GM21576 (cell line): ENCODE measurements at regions not wholly inside any gene's neighbourhood (a gene's known extent, or its start where the extent isn't known, plus 50 kb on each side); places are given as distances from the start of the nearest gene placed in this dataset.
"Not testable (repeated sequence)": the region's sequence is repeated elsewhere in the genome, so short reads cannot be mapped to it uniquely, and the experiment has no call there.

ENCODE experiments used
- ATAC-seq: cut with Tn5 transposase; IDR thresholded peaks from one replicate; pipeline ENCODE4 v1.9.1; 2021; ENCODE audit warnings: mild to moderate bottlenecking, moderate library complexity; ENCODE audit not compliant: unreplicated experiment

DNA sequence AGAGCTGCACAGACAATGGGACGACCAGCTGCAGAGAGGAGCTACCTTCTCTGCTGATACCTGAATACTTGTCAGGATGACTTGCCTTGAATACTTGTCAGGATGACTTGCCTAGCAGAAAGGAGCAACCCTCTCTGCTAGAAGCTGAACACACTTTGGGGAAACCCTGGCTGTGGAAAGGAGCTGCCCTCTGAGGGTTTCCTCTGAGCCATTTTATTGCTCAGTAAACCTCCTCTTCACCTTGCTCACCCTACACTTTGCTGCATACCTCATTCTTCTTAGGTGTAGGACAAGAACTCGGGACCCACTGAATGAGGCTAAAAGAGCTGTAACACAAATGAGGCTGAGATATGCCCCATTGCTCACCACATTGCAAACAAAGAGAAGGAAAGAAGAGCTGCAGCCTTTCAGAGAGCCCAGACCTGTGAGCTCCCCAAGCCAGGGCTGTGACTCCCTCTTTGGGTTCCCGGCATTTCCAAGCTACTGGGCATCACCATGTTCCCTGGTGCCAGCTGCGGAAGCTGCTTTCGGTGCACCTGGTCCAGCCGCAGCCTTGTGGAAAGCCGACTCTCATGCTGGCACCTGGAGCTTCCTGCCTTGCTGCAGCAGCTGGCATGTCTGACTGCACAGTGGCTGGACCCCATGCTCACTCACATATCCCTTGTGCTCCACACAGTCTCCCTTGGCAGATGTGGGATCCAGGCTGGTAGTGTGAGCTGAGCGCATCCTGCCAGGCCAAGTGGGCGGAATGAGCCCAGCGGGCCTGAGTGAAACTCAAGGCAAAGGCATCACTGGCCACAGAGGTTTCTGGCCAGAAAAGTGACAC lies 106.7 kb upstream of the AHI1 start:
- ATAC-seq = no peak

DNA sequence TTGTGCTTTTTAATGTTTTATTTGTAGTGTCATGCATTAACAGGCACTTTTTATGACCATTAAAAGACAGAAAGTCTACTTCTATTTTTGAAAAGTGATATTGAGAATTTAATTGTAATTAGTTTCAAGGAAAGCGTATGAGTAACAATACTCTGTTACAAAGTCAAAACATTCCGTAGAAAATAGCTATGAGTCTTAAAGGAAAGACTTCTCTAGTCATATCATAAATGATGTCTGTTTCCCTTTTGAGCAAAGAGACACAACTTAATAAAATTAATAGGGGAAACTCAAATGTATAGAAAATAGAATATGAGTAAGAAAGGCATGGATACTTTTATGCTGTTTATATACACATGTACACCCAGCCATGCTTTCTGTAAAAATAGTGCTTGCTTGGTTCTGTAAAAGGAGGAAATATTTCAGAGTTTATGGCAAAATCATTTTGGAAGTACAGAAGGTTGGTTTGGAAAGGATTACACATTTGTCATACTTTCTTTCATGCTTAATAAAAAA lies 107.8 kb upstream of the AHI1 start:
- ATAC-seq = no peak

DNA sequence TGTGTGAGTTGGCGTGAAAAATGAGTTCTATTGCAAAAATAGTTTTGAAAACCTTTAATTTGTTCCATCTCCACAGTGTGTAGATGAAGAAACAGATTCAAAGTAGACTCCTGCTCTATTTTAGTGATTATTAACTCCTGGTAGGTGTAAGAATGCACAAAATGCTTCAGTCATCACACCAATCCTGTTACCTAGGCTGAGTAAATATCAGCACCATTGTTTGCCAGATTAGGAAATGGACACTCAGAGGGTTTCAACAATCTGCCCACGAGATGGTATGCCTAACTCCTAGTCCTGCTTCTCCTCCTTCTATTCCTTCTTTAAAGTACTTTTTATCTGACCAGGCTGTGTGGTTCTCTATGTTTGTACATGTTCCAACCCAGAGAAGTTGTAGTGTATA lies 108.9 kb upstream of the AHI1 start:
- ATAC-seq = no peak

DNA sequence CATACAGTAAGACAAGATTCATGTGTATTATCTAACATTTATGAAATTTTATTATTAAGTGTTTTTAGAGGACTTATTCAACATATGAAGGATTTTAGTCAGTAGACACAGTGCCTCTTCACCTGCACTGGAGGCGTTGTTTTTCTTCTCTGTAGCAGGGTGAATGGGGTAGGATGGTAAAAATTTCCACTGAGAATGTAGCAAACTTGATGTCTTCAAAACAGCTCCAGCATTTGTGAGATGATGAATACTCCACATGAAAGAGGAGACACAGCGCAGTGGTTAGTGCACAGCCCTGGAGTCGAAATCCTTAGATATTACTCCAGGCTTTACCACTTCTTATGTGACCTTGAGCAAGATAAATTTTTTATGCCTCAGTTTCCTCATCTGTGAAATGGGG lies 110.5 kb upstream of the AHI1 start:
- no peak for ATAC-seq

DNA sequence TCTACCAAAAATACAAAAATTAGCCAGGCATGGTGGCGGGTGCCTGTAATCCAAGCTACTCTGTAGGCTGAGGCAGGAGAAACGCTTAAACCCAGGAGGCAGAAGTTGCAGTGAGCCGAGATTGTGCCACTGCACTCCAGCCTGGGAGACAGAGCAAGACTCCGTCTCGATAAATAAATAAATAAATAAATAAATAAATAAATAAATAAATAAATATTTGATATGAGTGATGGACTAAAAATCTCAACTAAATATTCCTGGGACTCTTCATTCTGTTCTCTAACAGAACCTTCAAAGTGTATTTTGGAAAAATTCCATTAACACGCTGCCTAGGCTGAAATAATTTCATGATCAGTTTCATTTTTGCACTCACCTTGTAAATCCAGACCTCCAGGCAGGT lies 112.7 kb upstream of the AHI1 start:
- ATAC-seq = not testable (repeated sequence)

DNA sequence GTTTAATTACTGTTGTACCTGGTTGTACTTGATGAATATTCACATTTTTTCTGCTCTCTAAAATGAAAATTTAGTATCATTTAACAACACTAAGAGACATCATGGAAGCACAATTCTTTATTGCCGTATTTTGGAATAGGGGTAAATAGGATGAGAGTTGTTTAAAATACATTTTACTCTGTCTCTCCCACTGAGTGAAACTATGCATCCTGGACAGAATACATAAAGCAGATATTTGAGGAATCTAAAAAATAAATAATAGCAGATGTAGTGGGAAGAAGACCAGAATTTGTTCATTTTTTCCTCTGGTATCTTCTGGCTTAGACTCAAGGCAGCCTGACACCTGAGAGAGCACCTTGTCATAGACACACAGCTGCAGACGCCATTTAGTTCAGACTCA lies 119.1 kb upstream of the AHI1 start:
- no peak for ATAC-seq

DNA sequence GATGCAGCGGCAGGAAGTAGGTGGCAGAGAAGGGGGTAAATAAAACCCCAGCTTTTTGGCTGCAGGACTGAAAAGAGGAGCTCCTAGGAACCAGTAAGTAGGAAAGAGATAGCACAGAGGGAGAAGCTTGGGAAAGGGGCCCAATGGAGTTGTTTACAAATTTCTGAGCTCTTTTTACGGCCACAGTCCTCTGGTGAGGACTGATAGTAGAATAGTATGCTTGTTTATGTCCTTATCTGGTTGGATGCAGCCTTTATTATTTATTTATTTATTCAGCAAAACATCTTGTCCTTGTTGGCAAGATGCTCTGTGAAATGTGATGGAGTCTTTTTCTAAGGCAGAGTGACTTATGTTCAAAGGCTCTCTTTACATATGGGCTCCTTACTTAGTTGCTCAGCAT lies 119.7 kb upstream of the AHI1 start:
- ATAC-seq = no peak

DNA sequence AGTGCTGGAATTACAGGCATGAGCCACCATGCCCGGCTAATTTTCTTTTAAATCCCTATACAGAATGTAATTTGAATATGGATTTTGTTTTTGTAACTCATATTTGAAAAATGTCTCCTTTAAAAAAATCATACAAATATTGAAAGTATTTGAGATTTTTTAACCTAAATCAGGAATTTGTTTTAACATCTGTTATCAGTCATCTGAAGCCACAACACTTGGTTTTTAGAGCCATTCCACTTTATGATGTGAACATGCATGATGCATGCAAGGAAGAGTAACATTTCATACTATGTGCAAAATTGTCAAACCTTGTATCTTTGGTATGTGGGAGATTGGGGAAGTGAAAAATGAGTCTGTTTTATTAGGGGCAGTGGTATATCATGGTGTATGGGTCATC lies 124.5 kb upstream of the AHI1 start:
- no peak for ATAC-seq

DNA sequence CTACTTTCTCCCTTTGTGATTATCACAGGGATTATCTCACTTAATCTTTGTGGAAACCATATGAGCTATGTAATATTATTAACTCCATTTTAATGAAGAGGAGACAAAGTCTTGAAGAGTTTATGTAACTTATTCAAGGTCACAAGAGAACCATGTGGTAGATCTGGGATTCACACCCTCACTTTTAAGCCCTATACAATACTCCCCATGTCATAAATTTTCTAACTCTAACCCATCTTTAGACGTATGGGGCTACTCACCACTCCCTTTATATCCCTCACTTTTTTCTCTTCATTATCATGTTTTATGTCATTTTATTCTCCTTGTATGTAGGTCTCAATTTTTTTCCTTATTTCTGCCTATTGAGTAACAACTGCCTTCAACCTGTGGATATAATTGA lies 126.4 kb upstream of the AHI1 start:
- no peak for ATAC-seq

DNA sequence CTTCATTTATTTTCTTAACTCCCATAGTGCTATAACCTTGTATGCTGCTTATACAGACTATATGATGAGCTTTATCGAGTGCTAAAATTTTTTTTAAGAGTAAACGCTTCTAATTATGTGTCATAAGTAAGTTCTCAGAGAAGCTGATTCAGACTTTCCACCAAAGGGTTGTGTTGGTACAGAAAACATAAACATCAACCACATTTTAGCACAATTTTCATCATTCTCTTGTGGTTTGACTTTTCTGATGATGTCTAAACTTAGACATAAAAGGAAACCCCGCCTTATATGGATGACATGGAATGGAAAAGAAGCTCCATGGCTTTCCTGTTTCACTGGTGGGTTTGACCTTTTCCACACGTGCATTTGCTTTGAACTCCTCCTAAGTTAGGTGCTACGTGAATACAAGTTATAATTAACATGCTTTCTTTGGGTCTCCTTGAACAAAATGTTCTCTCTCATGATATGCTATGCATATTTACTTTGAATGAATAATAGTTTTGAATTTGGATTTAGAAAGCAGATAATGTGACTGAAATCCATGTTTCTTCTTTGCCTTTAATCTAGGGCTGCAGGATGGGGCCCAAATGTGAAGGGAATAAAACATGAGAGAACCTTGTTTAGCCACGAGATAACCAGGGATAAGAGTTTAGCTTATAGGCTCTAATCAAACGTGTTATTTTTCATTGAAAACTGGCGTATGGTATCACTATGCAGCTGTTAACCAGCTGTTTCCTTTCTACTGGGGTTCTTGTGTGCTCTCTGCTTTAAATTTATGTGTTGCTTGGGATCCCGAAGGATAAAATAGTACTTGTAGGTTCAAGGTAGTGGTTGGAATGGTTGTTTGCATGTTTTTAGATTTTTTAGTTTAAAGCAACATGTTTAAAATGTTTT lies 127.1 kb upstream of the AHI1 start:
- no peak for ATAC-seq

DNA sequence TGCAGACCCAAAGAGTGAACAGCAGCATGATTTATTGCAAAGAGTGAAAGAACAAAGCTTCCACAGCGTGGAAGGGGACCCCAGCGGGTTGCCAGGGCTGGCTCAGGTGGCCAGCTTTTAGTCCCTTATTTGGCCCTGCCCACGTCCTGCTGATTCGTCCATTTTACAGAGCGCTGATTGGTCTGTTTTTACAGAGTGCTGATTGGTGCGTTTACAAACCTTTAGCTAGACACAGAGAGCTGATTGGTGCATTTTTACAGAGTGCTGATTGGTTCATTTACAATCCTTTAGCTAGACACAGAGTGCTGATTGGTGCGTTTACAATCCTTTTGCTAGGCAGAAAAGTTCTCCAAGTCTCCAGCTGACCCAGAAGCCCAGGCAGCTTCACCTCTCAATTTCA lies 128.5 kb upstream of the AHI1 start:
- ATAC-seq = not testable (repeated sequence)

DNA sequence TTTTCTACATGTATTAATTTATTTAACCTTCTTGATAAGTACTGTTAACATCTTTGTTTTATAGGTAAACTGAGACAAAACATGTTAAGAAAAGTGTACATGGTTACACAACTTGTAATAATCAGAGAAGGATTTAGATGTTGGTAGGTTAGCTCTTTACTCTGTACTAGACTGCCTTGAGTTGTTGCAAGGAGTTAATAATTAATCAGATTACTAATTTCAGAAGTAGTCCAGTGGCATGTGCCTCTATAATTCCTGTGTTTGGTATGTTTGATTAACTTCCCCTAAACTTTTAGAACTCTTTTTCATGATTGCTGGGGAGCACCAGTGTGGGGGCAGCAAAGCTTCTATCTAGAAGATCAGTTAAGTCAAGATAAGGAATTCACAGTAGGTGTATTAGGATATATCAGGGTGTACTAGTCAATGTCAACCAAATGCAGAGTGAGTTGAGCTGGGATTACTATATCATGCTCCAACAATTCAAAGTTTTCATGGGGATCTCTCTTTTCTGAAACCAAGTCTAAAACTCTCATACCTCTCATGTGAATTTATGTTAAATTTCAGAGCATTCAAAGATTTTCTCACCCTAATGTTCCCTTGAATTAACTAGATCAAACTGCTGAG lies 129.7 kb upstream of the AHI1 start:
- peak; percentile 62 for ATAC-seq

DNA sequence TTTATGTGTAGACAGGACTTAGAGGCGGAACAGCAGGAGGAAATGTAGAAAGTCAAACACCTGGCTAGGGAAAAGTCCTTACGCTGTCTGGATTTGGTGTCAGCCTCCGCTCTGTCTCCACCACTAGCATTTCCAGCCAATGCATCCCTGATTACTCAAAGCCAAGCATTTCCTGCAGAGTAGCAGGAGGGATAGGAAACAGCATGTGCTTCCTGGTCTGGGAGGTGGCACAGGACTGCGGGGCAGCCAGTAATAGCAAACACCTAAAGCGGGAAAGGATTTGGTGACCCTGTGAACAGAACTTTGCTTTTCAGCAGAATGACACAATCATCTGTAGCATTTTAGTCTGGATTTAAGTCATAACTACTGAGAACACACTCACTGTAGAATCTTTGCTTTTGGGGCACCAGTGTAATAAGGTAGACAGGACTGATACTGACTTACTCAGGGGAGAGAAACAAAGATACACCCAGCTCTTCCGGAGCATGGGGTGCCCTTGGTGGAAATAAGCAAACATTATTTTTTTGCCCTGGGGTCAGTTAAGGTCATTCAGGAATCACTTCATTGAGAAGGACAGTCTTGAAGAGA lies 133.3 kb upstream of the AHI1 start:
- no peak for ATAC-seq

DNA sequence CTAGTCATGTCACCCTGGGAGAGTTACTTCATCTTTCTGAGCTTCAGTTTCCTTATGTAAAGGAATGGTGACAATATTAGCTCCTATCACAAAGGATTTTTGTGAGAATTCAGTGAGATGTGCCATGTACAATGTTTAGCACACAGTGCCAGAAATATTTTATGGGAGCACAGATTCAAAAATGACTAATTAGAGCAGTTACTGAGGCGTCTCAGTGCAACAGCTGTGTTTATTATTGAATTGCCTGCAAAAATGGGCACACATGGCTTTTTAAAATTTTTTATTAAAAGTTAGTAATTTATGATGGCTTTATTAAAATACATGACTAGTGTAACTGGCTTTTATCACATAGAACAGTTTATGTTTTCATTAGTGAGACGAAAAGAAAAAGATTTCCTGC lies 134.3 kb upstream of the AHI1 start:
- ATAC-seq = no peak

DNA sequence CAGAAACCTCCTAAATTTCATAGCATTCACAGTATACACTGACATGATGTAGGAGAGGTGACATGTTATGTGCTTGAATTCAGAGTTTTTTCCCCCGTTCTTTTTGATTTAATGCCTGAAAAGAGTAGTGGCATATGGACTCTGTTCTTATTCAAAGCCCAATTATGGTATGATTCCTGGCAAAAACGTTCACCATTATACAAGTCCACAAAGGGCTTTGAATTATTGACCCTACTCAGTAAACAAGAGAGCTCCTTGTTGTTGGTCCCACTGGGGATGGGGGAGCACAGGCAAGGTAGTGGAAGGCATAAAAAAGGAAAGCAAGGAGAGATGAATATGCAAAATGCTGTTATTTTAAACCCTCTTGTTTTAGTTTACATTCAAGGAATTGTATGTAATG lies 136.0 kb upstream of the AHI1 start:
- no peak for ATAC-seq

DNA sequence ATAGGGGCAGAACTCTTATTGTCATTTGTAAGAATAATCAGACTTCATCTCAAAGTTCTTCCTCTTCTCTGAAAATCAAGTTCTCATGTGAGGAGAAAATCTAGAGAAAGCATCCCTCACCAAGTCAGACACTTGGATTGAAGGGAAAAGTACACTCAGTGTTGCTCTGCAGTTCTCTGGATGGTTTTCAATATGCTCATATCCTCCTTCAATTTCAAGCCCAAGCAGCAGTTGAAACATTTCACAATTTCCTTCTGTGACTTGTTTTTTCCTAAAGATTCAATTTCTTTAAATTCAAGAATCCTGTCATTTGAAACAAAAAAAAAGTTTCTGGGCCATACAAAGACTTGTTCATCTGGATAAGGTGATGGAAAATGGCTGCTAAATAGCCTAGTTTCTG lies 140.2 kb upstream of the AHI1 start:
- ATAC-seq = no peak

DNA sequence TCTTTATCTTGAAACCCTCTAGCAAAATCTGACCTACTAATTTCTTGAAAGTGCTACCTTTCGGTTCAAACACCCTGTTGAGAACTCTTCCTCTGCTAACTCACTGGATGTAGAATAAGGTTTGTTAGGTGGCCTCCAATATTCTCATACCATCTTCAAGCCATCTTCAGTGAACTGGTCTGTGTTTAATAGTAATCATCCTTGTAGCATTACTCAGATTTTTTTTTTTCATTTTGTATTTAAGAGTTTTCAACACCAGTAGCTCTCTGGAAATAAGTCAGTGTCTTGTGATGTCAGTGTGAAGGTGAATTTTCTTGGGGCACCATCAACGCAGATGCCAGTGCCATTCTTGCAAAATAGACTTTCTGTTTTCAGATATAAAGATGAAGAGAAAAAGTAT lies 140.6 kb upstream of the AHI1 start:
- no peak for ATAC-seq

DNA sequence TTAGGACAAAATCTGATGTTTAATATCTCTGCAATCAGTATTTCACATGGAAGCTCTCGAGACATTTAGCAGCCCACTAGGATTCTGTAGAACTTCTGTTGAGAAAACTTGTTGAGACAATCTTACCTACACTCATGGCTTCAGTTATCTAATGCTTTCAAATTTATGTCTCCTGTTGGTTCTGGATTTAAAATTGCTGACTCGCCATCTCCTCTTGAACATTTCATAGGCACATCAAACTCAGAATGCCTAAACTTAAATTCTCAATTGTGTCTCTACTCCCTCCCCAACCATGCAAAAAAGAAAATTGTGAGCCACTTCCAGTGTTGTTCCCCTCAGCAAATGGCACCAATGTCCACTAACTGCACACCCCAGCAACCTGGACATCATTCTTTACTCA lies 142.5 kb upstream of the AHI1 start:
- ATAC-seq = no peak

DNA sequence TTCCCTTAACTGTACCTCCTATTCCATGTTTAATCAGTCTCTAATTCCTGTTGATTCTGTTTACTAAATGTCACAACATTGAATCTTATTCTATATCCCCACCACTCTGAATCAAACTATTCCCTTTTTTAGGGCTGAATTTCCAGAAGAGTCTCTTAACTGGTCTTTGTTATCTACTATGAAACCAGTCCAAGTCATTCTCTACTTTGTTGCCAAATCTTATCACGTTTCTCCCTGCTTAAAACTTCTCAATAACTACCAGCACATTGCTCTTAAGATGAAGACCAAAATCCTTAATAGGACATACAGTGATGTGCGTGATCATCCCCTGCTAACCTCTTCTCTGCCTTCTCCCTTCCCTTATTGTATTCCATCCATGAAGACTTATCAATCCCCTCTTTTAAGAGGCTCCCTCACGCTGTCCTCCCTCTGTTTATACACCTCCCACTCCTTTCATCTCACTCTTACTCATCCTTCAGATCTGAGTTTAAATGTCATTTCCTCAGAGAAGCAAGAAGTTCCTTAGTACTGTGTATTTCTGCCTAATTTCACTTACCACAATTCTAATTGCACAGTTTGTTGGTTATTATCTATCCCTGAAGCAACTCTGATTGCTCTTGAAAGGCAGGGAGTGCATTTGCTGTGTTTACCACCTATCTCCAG lies 143.0 kb upstream of the AHI1 start:
- ATAC-seq = no peak

DNA sequence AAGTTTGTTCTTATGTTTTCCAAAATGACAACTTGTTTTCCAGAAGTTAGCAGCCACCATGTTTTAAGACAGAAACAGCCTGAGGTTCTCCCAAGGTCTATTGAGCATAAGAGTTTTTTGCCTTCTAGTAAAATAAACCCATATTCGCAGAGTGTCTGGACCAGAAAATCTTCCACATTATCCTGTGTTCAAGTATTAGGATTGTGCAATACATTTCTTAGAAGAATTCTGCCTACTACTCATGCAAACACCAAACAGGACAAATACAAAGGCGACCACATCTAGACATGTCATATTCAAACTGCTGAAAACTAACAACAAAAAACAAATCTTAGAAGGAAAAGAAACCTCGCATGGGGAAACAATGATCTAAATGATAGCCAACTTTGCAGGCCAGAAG lies 145.4 kb upstream of the AHI1 start:
- no peak for ATAC-seq

DNA sequence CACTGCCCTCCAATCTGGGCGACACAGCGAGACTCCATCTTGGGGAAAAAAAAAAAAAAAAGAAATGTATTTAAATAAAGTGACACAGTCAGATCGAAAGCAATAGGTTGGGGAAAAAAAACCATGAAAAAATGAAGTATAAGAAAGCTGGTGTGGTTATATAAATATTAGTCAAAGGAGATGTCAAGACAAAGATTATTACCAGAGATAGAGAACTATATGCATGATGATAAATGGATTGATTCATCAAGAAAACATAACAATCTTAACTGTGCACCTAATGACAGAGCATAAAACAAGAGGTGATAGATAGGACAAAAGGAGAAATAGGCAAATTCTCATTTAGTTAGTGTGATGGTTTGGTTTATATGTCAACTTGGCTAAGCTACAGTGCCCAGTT lies 146.9 kb upstream of the AHI1 start:
- ATAC-seq = no peak
